Natural killer cell (primary cell): ENCODE measurements at regions not wholly inside any gene's neighbourhood (a gene's known extent, or its start where the extent isn't known, plus 50 kb on each side); places are given as distances from the start of the nearest gene placed in this dataset.

ENCODE experiments used
- ATAC-seq, 3 donors: fragments of 150-1000 bp in 2 of 3; fragments of 200-7000 bp in 1 of 3; cut with Tn5 transposase; 1 replicate in 1 of 3; 2 replicates in 2 of 3; pipeline ENCODE4 v1.10.0; 2021; ENCODE audit warnings: mild to moderate bottlenecking in 2 of 3, moderate library complexity in 2 of 3
- DNase-seq, 2 donors: peaks; one replicate each; pipeline versions ENCODE4 v3.0.0 to v3.0.0-alpha.2; 2013 to 2021; ENCODE audit warnings: mixed read lengths in 1 of 2
- H3K27ac ChIP-seq: one replicate; pipeline ENCODE4 v1.5.1; 2013; ENCODE audit warnings: mild to moderate bottlenecking, low read length
- H3K27me3 ChIP-seq: one replicate; pipeline ENCODE4 v1.6.1; 2013; ENCODE audit warnings: low read length; ENCODE audit not compliant: control insufficient read depth, insufficient read depth
- H3K36me3 ChIP-seq: one replicate; pipeline ENCODE4 v1.6.1; 2013; ENCODE audit warnings: low read length; ENCODE audit not compliant: control insufficient read depth, insufficient read depth
- H3K4me1 ChIP-seq: one replicate; pipeline ENCODE4 v1.6.1; 2013; ENCODE audit warnings: low read length; ENCODE audit not compliant: control insufficient read depth, insufficient read depth
- H3K4me3 ChIP-seq: one replicate; pipeline ENCODE4 v1.5.1; 2013; ENCODE audit warnings: low read length
- H3K9me3 ChIP-seq: one replicate; pipeline ENCODE4 v1.6.1; 2013; ENCODE audit warnings: low read length; ENCODE audit not compliant: control insufficient read depth, insufficient read depth
- H3K27ac Mint-ChIP-seq, 2 donors: one replicate each; pipeline ENCODE4 v1.8.0; 2022; ENCODE audit warnings: mild to moderate bottlenecking in 2 of 2, mixed read lengths in 2 of 2, moderate library complexity in 1 of 2
- H3K27me3 Mint-ChIP-seq, 2 donors: one replicate each; pipeline ENCODE4 v1.8.0; 2022; ENCODE audit warnings: low read depth in 2 of 2, mixed read lengths in 2 of 2
- H3K36me3 Mint-ChIP-seq: one replicate; pipeline ENCODE4 v1.8.0; 2022; ENCODE audit warnings: mixed read lengths
- H3K4me1 Mint-ChIP-seq, 2 donors: one replicate each; pipeline ENCODE4 v1.8.0; 2022; ENCODE audit warnings: mixed read lengths in 2 of 2
- H3K4me3 Mint-ChIP-seq: one replicate; pipeline ENCODE4 v1.8.0; 2022; ENCODE audit warnings: mild to moderate bottlenecking, moderate library complexity, mixed read lengths
- H3K9me3 Mint-ChIP-seq, 2 donors: one replicate each; pipeline ENCODE4 v1.8.0; 2022; ENCODE audit warnings: mixed read lengths in 2 of 2
- WGBS: methylation state at CpG from one replicate; pipeline ENCODE4 v1.1.7; 2013; ENCODE audit warnings: missing lambda C conversion rate; ENCODE audit not compliant: insufficient coverage; 5-methylcytosine and 5-hydroxymethylcytosine counted together
- intact Hi-C: fragments of 100-400 bp; cut with micrococcal nuclease; formaldehyde crosslinking; loops from one replicate; pipeline ENCODE4 v1.14.2; 2022
- TF ChIP-seq, protein P1 (sequence below): fragments of 200-600 bp; IDR thresholded peaks from one replicate; pipeline ENCODE4 v1.8.0; 2022; ENCODE audit warnings: antibody characterized with exemption

DNA sequence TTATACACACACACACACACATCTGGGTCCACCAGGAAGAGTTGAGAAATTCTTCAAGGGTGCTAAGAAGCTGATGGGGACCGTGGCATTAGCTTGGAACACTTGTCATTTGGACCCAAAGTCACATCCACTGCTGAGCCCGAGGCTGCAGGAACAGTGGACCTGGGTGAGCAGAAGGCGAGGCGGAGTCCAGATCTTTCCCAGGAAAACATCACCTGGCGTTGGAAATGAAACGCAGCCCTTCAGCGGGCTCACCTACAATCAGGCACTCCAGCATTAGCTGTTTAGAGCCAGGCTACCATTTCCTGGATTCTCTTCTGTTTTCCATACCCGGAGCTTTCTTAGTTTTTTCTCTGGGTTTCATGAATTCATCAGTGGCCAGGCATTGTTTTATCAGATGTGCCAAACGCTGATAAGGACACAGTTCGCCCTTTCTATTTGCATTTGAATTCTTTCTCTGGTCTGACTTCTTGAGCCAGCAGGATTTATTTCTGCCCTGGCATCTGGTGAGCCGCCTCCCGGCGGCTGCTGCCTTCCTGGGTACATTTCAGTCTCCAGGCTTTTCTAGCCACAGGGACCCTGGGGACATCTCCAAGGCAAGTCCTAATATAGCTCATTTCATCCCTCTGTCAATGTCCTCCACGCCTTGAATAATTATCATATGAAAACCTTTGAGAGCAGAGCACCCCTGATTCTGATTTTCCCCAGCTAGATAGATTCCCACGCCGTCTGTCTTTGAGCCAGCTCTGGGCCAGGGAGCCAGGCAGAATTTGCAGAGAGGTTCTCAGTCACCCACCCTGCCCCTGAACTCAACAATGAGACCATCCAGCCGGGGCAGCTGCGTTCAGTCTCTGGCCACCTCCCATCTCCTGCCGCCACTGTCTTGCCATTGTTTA, 170.9 kb downstream of the TTLL2 start:
- intact Hi-C loops, result no loop called here
- no peak overlapping the region for H3K27ac Mint-ChIP-seq

DNA sequence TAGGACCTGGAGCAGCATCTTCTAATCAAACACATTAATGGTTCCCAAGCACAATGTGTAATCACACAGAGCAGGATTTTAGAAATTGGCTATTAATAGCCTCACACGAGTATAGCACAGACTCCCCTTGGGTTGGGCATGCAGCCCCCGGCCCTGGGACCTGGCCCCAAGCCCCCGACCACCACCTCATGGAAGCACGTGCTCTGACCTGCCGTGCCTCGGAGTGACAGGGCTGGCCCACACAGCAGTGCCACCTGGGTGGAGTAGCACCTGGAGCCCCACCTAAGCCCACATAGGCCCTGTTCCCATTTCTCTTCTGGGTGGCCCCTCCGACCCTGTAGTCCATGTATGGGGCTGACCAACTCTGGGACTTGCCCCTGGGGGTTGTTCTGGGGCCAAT, 171.8 kb downstream of the TTLL2 start:
- Histone ChIP-seq H3K9me3 (no peaks in the 10 kb centered on the region), H3K27me3 (no peaks in the 10 kb centered on the region), H3K4me1 (no peaks in the 10 kb centered on the region), H3K4me3 (no peak overlapping the region), H3K27ac (no peak overlapping the region), H3K36me3 (no peaks in the 10 kb centered on the region)
- no peaks in the 10 kb centered on the region for H3K4me1 Mint-ChIP-seq
- no peak overlapping the region for H3K27ac Mint-ChIP-seq
- WGBS, result 64% methylated on average over 7 of the region's 7 CpGs
- TF ChIP-seq, protein P1, sequence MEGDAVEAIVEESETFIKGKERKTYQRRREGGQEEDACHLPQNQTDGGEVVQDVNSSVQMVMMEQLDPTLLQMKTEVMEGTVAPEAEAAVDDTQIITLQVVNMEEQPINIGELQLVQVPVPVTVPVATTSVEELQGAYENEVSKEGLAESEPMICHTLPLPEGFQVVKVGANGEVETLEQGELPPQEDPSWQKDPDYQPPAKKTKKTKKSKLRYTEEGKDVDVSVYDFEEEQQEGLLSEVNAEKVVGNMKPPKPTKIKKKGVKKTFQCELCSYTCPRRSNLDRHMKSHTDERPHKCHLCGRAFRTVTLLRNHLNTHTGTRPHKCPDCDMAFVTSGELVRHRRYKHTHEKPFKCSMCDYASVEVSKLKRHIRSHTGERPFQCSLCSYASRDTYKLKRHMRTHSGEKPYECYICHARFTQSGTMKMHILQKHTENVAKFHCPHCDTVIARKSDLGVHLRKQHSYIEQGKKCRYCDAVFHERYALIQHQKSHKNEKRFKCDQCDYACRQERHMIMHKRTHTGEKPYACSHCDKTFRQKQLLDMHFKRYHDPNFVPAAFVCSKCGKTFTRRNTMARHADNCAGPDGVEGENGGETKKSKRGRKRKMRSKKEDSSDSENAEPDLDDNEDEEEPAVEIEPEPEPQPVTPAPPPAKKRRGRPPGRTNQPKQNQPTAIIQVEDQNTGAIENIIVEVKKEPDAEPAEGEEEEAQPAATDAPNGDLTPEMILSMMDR, result no peak
- no peaks in the 10 kb centered on the region for H3K9me3 Mint-ChIP-seq
- peaks cover 0 to 3% of the 10 kb centered on the region in 2 donors for H3K27me3 Mint-ChIP-seq
- intact Hi-C loops, result no loop called here
- no peaks in the 10 kb centered on the region for H3K36me3 Mint-ChIP-seq
- H3K4me3 Mint-ChIP-seq, result no peak overlapping the region
- ATAC-seq, result no peak
- no peak for DNase-seq

More for the DNA sequence above, 170.9 kb downstream of the TTLL2 start:
- Mint-ChIP-seq H3K4me1 (no peaks in the 10 kb centered on the region), H3K27me3 (peaks cover 0 to 3% of the 10 kb centered on the region in 2 donors), H3K9me3 (no peaks in the 10 kb centered on the region), H3K36me3 (no peaks in the 10 kb centered on the region), H3K4me3 (no peak overlapping the region)
- WGBS, result 78% methylated on average over 19 of the region's 19 CpGs
- ATAC-seq, result no peak
- H3K36me3 ChIP-seq, result no peaks in the 10 kb centered on the region
- H3K4me3 ChIP-seq, result no peak overlapping the region
- no peaks in the 10 kb centered on the region for H3K27me3 ChIP-seq
- TF ChIP-seq, protein P1, result no peak
- H3K27ac ChIP-seq, result no peak overlapping the region
- DNase-seq, result no peak
- H3K9me3 ChIP-seq, result no peaks in the 10 kb centered on the region
- H3K4me1 ChIP-seq, result no peaks in the 10 kb centered on the region

DNA sequence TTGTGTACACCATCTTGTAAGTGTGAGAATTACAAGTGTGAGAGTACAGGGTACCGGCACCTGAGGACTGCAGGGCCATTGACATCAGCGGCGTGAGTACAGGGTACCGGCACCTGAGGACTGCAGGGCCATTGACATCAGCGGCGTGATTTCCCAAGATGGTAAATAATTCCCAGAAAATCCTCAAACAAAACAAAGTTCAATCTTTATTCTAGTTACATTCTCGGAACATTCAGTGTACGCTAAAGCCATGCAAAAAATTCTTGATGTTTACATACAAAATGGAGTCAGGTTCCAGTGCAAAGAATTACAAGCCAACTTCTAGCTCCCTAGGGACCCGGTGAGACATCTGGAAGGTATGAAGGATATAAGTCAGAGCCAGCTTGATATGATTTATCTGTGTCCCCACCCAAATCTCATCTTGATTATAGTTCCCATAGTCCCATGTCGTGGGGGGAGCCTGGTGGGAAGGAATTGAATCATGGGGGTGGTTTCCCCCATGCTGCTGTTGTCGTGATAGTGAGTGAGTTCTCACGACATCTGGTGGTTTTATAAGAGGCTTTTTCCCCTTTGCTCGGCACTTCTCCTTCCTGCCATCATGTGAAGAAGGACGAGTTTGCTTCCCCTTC, 172.7 kb downstream of the TTLL2 start:
- H3K9me3 ChIP-seq, result no peaks in the 10 kb centered on the region
- TF ChIP-seq, protein P1, result no peak
- DNase-seq (no peak), ATAC-seq (no peak)
- H3K36me3 Mint-ChIP-seq, result no peaks in the 10 kb centered on the region
- no peaks in the 10 kb centered on the region for H3K4me1 Mint-ChIP-seq
- H3K4me1 ChIP-seq, result no peaks in the 10 kb centered on the region
- H3K27me3 ChIP-seq, result no peaks in the 10 kb centered on the region
- H3K27ac Mint-ChIP-seq, result no peak overlapping the region
- peaks cover 0 to 3% of the 10 kb centered on the region in 2 donors for H3K27me3 Mint-ChIP-seq
- no peak overlapping the region for H3K4me3 Mint-ChIP-seq
- H3K9me3 Mint-ChIP-seq, result no peaks in the 10 kb centered on the region
- no peak overlapping the region for H3K4me3 ChIP-seq
- intact Hi-C loops, result no loop called here
- no peaks in the 10 kb centered on the region for H3K36me3 ChIP-seq
- no peak overlapping the region for H3K27ac ChIP-seq
- 70% methylated on average over 14 of the region's 14 CpGs for WGBS
